HepG2 (cell line): ENCODE measurements at regions not wholly inside any gene's neighbourhood (a gene's known extent, or its start where the extent isn't known, plus 50 kb on each side); places are given as distances from the start of the nearest gene placed in this dataset.

ENCODE experiments used
- ASH2L ChIP-seq: fragments of 300-600, 200-600 bp; sonication (generic); IDR thresholded peaks from 2 replicates; pipeline ENCODE4 v1.7.0; 2017; ENCODE audit warnings: low read depth, mild to moderate bottlenecking, moderate library complexity, mixed read lengths, low read length; ENCODE audit not compliant: insufficient read length
- ATF2 ChIP-seq: sonication (generic); formaldehyde crosslinking; IDR thresholded peaks from 2 replicates; pipeline ENCODE4 v1.4.0; 2020; ENCODE audit warnings: missing genetic modification reagents
- ATM ChIP-seq: fragments of 450-650 bp; IDR thresholded peaks from 2 replicates; pipeline ENCODE4 v1.7.1; 2017; ENCODE audit warnings: mild to moderate bottlenecking, borderline replicate concordance
- CEBPB ChIP-seq: IDR thresholded peaks from 2 replicates; pipeline ENCODE4 v1.6.1; 2011; ENCODE audit warnings: low read depth, low read length, improper control_type of control experiment, borderline replicate concordance
- CREB1 ChIP-seq, 2 experiments: fragments of 450-650 bp in 1 of 2; IDR thresholded peaks; 2 replicates each; pipeline ENCODE4 v1.6.1; 2016 to 2017; ENCODE audit warnings: control low read depth in 1 of 2, mild to moderate bottlenecking in 1 of 2, missing compliant biosample characterization in 1 of 2, missing genetic modification characterization in 1 of 2
- EHMT2 ChIP-seq: fragments of 200-600 bp; sonication (generic); IDR thresholded peaks from 2 replicates; pipeline ENCODE4 v1.7.0; 2017; ENCODE audit warnings: antibody characterized with exemption, low read depth, low read length, borderline replicate concordance
- HBP1 ChIP-seq: IDR thresholded peaks from 2 replicates; pipeline ENCODE4 v1.6.1; 2016; ENCODE audit warnings: low read depth, control low read depth
- HMGXB4 ChIP-seq, 2 experiments: sonication (generic) in 1 of 2; formaldehyde crosslinking in 1 of 2; IDR thresholded peaks; 2 replicates each; pipeline versions ENCODE4 v1.4.0 to v1.6.1; 2018 to 2020; ENCODE audit warnings: missing genetic modification reagents in 2 of 2, borderline replicate concordance in 1 of 2, low read depth in 1 of 2, mild to moderate bottlenecking in 1 of 2, missing biosample characterization in 1 of 2
- NFYC ChIP-seq: IDR thresholded peaks from 2 replicates; pipeline ENCODE4 v1.6.1; 2016; ENCODE audit warnings: missing genetic modification reagents, missing compliant biosample characterization
- THRA ChIP-seq: sonication (generic); formaldehyde crosslinking; IDR thresholded peaks from 2 replicates; pipeline ENCODE4 v1.4.0; 2020; ENCODE audit warnings: missing genetic modification reagents, borderline replicate concordance
- ZBTB2 ChIP-seq: sonication (generic); formaldehyde crosslinking; IDR thresholded peaks from 2 replicates; pipeline ENCODE4 v1.8.0; 2022; ENCODE audit warnings: low read depth, missing genetic modification reagents
- ZMAT5 ChIP-seq: sonication (generic); formaldehyde crosslinking; IDR thresholded peaks from 2 replicates; pipeline ENCODE4 v1.5.0; 2020; ENCODE audit warnings: mild to moderate bottlenecking, low read depth, missing genetic modification reagents, borderline replicate concordance
- ZNF138 ChIP-seq: sonication (generic); formaldehyde crosslinking; IDR thresholded peaks from 2 replicates; pipeline ENCODE4 v1.5.0; 2020; ENCODE audit warnings: mild to moderate bottlenecking, low read depth, missing genetic modification reagents
- ZNF44 ChIP-seq: sonication (generic); formaldehyde crosslinking; IDR thresholded peaks from 2 replicates; pipeline ENCODE4 v1.5.1; 2020; ENCODE audit warnings: mild to moderate bottlenecking, missing genetic modification reagents
- ZNF747 ChIP-seq: sonication (generic); formaldehyde crosslinking; IDR thresholded peaks from 2 replicates; pipeline ENCODE4 v1.8.1; 2023; ENCODE audit warnings: missing genetic modification reagents, mild to moderate bottlenecking, borderline replicate concordance
- ZNF768 ChIP-seq: sonication (generic); formaldehyde crosslinking; IDR thresholded peaks from 2 replicates; pipeline ENCODE4 v1.4.0; 2020; ENCODE audit warnings: missing genetic modification reagents

GRCh38 chr6:81938014-81938856, 185.8 kb upstream of the TENT5A start (continued):
- TF ChIP-seq HMGXB4 (CRISPR knock-in tag; IDR thresholded peaks at IDR 0.05; ENCODE audit: borderline replicate concordance in 1 of 2, low read depth in 1 of 2), result 0 out of 4 replicates have a peak, but pooled peaks of 1 of the 2 experiments have one; percentile 10
- peak; percentile 72 for TF ChIP-seq ASH2L
- TF ChIP-seq ZBTB2 (CRISPR knock-in tag), result no peak
- TF ChIP-seq CREB1 (IDR thresholded peaks at IDR 0.05), result peak; percentile 51; the same call in 1 of the 2 replicates
- TF ChIP-seq CREB1 (CRISPR knock-in tag; IDR thresholded peaks at IDR 0.05), result peak; percentile 76
- 0 out of 2 replicates have a peak, but pooled peaks have one; percentile 13 for TF ChIP-seq THRA (CRISPR knock-in tag)
- TF ChIP-seq CEBPB, result peak; percentile 65; the same call in 1 of the 2 replicates
- no peak for TF ChIP-seq ZNF768
- TF ChIP-seq ZNF747 (CRISPR knock-in tag), result no peak
- TF ChIP-seq EHMT2, result peak; percentile 82; the same call in 1 of the 2 replicates
- peak; percentile 62; the same call in 1 of the 2 replicates for TF ChIP-seq HBP1 (CRISPR knock-in tag)
- peak; percentile 37; the same call in 1 of the 2 replicates for TF ChIP-seq ATF2 (CRISPR knock-in tag)
- TF ChIP-seq ATM, result no peak
- no peak for TF ChIP-seq NFYC (CRISPR knock-in tag)
- TF ChIP-seq ZMAT5 (CRISPR knock-in tag), result no peak
- TF ChIP-seq ZNF138 (CRISPR knock-in tag), result no peak
- TF ChIP-seq ZNF44 (CRISPR knock-in tag), result no peak
